Muscle of arm (tissue), 1 donor: ENCODE measurements at regions not wholly inside any gene's neighbourhood (a gene's known extent, or its start where the extent isn't known, plus 50 kb on each side); places are given as distances from the start of the nearest gene placed in this dataset.

Experiments used
- DNase-seq: peaks from one replicate; pipeline ENCODE4 v3.0.0-alpha.2; 2013

DNA sequence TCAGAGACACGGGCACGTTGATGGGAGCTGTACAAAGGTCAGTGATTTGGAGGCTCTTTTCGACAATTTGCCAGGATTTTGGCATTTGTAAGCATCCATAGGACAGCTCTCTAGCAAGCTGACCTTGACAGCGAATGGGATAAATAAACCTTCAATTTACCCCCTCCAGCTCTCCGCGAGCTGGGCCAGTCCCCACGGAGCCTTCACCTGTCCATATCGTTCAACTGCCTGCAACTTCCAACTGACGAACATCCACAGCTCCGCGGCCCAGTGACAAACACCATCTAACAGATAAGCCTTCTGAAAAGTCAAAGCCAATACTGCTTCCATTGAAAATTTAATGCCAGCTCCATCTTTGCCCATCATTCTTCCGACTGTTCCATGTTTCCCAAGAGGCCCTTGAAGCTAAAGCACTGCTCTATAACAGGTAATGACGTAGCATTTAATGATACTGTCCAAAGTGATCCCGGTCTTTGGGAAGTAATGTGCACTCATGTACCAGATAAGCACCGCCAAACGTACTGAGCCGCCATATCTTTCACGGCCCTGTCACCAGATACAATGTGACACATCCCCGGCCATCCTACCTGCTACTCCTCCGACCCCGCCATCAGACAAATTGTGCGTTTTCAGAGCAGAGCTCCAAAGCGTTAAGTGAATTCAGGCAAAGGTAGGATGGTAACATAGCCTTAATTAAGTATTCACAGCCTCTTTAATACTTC lies 365.3 kb upstream of the ZNF507 start:
- no peak for DNase-seq

DNA sequence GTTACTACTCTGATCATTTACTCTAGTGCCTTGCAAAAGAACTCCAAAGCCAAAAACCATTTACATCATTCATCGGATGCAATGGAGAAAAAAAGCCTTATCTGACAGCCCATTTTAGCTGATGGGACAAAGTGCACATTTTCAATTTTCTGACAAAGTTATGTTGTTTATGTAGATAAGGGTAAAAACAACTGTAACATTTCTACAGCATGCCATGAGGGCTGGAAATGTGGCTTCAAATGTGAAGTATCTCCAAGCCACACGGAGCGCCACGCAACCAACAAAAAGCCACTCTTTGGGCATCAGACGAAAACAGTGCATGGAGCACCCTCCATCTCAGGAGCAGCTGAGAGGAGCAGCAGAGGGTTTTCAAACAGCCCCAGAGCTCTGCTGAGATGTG lies 364.6 kb upstream of the ZNF507 start:
- DNase-seq, result no peak

DNA sequence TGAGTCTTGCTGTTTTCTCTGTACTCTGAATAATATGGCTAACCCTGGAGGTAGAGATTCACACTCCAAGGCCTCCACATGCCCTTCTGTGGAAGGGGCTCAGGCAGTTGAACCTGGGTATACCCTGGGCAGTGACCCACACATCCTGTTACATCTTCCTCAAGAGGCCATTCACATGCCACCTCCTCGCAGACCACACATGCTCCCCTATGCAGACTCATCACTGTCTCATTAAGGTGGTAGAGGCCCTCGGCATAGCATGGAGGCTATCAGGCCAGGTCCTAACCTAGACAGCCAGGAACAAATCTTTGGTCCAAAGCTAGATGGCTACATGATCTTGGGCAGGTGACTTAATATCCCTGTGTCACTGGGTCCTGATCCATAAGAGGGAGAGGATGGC lies 363.9 kb upstream of the ZNF507 start:
- DNase-seq, result no peak

DNA sequence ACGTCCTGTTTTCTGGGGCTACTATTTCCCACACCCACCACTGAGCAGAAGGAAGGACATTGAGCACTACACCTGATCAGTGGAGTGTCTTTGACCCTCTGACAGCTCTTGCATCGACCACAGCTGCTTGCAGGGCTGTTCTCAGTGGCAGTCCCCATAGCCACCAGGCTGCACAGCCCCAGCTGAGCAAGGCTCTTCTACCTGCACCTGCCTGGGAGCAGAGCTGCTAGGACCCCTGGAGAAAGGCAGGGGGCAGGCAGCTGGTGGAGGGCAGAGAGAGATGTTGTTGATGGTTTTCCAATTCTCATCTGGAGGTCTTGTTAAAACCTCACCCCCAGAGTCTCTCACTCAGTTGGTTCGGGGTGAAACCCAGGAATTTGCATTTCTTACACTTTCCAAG lies 361.8 kb upstream of the ZNF507 start:
- DNase-seq, result no peak

DNA sequence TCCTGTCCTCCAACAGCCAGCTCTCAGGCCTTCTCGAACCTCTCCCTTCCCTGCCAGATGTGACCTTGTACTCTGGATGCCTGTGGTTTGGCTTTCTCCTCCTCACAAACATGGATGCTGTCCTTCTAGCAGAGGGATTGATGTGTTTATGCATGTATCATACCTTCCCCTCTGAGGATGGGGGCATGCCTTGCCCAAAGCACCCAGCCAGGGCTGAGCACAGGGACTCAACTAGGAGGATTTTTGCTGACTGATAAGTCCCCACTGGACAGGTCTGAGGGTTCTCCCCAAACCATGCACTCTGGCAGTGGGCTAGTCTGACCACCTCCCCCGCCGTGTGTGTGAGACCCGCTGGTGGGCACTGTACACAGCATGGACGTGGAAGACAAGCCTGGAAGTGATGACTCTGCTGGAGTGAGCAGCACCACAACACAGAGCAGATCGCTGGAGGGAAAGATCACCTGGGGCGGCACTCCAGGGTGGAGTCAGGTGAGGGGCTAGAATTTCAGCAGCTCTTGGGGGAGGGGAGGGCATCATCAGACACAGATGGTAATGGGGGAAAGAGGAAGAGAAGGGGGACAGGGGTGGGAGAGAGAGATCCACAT lies 360.3 kb upstream of the ZNF507 start:
- DNase-seq, result no peak

DNA sequence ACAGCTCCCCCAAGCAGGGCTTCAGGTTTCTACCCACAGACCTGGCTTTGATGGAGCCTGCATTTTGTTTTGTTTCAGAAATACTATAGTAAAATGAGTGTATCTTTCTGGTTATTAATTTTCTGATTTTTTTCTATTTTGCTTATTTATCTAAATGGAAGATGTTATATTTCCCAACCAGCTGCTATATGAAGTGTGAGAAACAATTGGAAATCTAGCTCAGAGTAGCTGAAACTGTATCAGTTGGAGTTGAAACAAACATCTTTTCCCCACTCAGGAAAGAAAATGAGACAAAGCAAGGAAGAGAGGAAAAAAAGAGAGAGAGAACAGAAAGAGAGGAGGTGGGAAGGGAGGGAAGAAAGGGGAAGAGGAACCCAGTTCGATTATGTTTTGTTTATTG lies 358.5 kb upstream of the ZNF507 start:
- DNase-seq, result no peak

DNA sequence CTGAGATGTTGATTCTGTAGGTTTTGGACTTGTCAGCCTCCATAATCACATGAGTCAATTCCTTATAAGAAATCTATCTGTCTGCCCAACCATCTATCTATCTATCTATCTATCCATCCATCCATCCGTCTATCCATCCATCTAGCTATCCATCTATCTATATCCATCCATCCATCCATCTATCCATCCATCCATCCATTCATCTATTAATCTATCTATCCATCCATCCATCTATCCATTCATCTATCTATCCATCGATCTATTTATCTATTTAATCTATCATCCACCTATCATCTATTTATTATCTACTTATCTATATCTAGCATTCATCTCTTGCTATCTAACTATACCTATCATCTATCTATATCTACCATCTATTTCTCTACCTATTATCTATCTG lies 357.2 kb upstream of the ZNF507 start:
- no peak for DNase-seq

DNA sequence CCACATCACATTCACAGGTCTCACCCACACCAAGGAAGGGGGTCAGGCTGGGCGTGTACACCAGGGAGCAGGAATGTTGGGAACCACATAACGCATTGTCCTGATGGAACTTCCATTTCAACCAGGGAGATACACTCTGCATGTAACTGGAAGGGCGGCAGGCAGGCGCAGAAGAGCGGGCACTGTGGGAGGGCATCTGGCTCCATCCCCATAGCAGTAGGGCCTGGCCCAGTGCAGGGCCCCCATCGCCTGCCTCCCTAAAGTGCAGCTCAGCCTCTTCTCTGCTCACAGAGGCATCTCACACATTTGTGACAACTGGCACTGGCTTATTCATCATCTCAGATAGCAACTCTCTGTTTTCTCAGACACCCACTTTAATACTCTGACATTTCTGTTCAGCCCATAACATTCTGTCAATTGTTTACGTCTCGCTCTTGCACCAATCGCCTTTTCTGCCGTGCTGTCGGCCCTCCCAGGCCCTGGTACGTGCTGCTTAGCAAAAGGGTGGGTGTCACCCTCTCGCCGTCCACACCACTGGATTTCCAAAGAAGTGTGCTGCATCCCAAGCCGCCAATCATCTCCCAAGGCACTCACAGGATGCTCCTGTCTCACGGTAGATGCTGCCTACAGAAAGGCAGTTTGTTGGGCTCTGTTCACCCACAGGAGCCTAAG lies 353.3 kb upstream of the ZNF507 start:
- DNase-seq, result no peak

DNA sequence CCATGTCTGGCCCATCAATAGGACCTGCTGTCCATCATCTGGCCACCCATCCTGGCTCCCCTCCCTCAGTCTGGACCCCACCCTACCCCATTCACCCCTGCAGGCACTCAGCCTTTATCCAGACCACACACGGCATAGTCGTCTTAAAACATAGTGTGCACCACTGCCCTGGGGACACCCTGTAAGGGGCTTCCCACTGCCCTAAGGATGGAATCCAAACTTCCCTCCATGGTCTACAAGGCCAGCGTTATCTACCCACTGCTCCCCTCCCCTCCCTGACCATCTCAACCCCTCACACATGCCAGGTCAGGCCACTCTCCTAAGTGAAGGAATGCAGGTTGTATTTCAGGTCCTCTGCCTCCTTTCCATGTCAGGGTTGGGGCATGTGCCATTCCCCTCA lies 352.7 kb upstream of the ZNF507 start:
- no peak for DNase-seq

DNA sequence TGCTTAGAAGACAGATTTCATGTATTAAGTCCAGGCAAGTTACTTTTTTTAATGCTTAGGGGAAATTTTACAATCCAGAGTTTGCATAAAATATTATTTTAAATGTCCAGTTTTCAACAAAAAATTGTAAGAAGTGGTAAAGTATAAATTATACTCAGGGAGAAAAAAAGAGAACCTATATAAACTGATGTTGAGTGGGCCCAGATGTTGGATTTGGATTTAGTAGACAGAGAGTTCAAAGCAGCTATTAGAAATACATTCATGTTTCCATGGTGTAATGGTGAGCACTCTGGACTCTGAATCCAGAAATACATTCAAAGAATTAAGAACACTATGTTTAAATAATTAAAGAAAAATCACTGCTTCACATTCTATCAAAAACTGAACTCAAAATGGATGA lies 349.9 kb upstream of the ZNF507 start:
- DNase-seq, result no peak

DNA sequence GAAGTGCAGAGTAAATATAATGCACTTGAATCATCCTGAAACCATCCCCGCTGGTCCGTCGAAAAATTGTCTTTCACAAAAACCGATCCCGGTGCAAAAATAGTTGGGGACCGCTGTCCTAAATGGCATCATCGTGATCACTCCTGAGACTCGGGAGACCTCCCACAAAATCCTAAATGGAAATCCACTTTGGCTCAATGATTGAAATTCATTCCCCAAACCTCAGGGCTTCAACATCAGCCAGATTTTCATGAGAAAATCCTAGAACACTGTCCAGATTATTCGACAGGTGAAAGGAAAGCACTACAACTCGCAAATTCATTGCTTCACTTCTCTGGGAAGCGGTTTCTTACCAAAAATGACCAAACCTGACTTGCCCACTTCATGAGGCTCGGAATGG lies 335.3 kb upstream of the ZNF507 start:
- DNase-seq, result no peak

DNA sequence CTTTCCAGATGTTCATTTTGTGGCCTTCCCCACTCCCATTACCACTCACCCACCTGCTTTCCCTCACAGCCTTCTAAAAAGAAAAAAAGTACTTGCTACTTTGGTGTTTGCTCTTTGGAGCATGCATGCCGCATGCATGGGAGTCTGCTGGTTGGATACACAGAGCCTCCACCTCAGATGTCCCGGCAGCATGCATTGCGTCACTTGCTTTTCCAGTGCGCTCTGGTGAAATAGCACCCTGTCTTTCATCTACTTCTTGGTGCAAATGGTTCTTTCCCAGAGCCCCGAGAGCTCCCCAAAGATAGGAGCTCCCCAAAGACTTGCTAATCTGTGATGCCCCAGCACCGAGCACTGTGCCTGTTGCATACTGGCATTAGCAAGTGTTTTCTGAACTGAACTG lies 333.2 kb upstream of the ZNF507 start:
- no peak for DNase-seq

DNA sequence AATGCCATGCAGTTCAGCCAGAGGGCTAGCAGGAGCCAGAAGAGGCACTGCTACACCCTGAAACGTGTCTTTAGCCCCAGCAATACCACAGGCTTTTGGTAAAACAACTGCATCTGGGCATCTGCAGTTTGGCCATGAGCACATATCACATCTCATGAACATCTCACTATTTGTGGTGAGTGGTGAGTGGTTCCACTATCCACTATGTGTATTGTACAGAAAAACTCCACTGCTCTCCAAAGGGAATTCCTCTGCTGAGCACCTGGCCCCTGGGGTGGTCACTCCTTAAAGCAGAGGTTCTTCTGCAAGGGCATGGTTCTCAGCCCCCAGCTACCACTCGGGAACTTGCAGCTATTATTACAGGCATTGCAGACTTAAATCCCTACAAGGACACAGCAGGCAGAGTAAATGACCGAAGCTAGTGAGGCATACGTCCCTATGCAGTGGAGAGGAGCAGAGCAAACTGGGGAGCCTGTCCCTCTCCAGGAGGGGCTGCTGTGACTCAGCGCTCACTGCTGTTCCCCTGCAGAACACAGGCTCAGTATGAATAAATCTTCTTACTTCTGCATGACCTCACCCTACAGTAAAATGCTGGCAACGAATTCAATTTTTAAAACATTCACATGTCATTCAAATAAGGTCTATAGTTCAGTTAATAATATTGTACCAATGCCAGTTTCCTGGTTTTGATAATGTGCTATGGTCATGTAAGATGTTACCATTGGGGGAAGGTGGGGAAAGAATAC lies 332.4 kb upstream of the ZNF507 start:
- no peak for DNase-seq

DNA sequence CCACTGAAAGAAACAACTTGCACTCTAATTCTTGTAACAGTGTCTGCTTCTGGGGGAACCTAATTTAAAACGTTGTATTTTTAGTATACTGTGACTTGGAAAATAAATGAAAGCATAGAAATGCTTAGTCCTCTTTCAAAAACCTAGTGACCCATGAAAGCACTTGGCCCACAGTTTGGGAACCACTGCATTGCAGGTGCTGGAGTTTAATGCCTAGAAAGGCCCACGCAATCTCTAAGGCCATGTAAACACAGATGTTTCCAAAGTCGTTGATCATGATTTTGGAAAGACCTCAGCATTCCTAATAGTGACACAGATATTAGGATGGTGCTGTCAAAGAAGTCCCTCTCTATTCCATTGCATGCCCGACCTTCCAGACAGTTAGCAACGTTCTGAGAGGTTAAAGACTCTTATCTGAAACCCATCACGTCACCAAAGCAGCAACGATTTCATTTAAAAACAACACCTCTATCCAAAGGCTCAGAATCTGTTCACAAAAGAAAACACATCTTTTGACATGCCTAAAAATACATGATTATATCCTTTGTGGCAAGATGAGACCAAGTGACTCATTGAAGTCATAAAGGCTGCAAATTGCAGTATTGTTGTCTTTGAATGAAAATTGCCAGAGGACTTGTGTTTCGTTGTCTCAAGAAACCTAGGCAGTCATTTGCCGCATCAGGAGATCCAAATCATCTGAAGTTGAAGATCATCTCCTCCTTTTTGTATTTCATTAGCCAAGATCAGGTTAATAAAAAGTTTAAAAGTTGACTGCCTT lies 328.0 kb upstream of the ZNF507 start:
- no peak for DNase-seq

DNA sequence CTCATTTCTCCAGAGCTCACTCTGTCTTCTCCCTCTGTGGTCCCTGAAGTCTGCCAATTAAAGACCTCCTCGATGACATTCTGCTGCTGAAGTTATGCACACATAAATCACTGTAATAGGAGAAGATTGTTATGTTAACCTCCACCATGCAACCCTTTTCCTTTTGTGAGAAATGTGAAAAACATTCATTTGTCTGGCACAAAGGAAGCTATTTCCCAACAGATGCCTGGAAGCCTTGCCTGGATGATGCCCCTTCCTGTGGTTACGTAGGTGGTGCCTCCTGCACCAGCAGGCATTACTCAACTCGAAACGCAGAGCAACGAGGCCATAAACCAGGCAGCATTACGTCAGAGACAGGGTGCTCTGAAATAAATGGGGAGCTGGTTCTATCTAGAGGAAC lies 327.4 kb upstream of the ZNF507 start:
- no peak for DNase-seq

DNA sequence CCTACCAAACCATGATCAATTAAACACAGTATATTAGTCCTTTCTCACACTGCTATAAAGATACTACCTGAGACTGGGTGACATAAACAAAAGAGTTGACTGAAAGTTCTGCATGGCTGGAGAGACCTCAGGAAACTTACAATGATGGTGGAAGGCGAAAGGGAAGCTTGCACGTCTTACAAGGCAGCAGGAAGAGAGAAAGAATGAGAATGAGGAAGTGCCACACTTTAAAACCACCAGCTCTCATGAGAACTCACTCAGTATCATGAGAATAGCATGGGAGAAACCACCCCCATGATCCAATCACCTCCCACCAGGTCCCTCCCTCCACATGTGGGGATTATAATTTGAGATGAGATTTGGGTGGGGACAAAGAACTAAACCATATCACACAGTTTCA lies 324.9 kb upstream of the ZNF507 start:
- no peak for DNase-seq

DNA sequence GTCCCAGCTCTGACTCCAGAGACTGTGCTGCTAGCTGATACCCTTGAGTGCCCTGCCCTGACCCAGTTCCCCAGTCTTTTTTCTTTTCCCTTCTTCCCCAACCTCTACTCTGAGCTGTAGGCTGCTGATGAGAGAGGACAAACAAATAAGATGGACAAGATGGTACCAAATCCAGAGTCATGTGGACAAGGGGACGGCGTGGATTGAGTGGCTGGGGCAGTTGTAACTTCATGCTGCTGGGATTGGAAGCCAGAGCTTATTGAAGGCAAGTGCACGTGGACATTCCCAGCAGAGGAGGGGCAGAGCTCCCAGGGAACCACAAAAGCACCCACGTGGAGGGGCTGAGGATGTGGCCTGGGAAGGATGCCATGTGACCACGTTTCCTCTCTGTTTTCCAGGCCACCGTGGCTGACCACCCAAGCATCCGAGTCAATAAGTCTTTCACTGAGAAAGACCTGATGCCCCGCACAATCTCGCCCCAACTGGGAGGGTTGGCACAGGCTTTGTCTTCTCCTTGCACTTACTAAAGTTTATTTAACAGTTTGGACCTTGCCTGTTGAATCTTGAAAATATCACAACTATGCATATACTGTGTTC lies 323.3 kb upstream of the ZNF507 start:
- no peak for DNase-seq

DNA sequence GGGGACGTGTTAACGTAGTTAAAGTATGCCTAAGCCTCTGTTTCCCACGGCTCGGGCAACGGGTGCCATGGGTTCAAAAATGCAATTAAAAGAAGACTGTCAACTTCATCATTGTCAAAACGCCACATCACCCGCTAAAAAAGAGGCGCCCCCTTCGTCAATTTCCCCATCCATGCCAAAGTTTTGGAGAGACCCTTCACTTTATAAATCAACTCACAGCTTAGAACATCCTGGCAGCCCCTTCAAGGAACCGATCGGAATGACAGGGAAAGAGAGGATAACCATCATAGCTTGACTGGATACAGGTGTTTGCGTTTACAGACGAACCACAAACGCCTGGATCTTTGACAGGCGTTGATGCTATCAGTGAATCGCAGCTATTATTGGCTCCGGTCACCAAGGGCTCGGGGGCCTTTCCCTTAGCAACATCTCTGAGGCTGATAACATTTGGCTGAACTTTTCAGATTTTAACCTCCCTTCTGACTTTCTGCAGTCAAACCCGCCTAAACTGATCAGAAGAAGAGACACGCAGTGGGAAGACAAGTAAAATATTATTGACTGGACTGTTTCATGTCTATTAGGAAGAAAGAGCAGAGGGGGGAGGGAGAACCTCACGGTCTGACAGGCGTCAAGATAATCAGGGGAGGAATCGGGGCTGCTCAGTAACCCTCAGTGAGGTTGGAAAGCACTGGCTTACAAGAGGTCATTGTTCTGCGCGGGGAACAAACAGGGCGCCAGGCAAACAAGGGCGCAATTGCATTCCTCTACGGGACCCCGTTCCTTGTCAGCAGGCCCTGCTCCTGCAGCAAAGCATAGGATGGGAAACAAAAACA lies 322.5 kb upstream of the ZNF507 start:
- no peak for DNase-seq

DNA sequence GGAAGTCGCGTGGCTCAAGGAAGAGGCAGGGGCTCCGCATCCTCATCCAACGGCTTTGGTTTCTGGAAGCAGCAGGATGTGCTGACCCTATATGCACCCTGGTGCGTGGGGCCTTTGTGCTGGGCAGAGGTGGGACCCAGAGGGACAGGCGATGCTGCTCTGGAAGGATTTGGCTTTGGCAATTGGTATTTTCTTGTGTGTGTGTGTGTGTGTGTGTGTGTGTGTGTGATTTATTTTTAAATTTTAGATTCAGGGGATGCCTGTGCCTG lies 321.9 kb upstream of the ZNF507 start:
- DNase-seq, result no peak

DNA sequence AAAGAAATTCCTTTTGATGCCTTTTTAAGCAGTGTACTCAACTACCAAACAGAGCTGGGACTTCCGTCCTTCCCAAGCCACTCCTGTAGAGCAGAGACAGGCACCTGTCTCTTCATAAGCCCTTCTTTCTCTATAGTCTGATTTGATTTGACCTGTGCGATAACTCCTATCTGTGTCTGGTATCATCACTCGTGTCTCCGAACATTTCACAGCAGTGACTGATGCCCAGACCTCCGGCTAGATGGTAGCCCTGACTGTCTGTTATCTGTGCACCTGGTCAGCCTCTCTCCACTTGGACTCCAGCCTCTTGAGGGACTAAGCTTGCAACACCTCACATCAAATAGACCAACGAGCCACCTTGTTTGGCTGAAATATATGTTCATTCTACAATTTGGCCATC lies 316.2 kb upstream of the ZNF507 start:
- no peak for DNase-seq

DNA sequence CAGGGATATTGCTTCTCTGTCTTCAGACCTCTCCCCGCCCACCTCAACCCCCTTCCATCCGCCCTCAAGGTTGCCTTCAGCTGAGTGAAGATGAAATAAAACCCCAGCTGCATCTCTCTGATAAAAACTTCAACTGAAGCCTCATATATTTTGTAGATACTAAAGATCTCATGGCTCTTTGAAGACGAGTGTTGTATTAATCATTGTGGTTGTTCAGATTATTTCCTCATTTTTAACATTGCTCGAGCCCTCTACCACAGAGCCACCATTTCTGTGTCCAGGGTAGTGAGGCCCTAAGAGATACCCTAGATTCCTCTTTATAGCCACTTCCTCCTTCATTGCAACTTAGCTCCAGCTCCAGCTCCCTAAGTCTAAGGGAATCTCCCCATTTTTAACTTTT lies 312.8 kb upstream of the ZNF507 start:
- DNase-seq, result no peak
